Upper lobe of right lung (tissue), 1 donor: ENCODE measurements at regions not wholly inside any gene's neighbourhood (a gene's known extent, or its start where the extent isn't known, plus 50 kb on each side); places are given as distances from the start of the nearest gene placed in this dataset.

Experiments used
- ATAC-seq: fragments of 200-7000 bp; cut with Tn5 transposase; one replicate; pipeline ENCODE4 v1.9.1; 2020; ENCODE audit warnings: mild to moderate bottlenecking, moderate library complexity
- DNase-seq: peaks from one replicate; pipeline ENCODE4 v3.0.0-alpha.2; 2020
- H3K27ac ChIP-seq: fragments of 200-600 bp; one replicate; pipeline ENCODE4 v1.8.0; 2022
- H3K27me3 ChIP-seq: fragments of 200-600 bp; one replicate; pipeline ENCODE4 v1.8.0; 2022; ENCODE audit warnings: mild to moderate bottlenecking
- H3K36me3 ChIP-seq: fragments of 200-600 bp; one replicate; pipeline ENCODE4 v1.8.0; 2022
- H3K4me1 ChIP-seq: fragments of 200-600 bp; one replicate; pipeline ENCODE4 v1.8.0; 2022
- H3K4me3 ChIP-seq: fragments of 200-600 bp; one replicate; pipeline ENCODE4 v1.8.0; 2022; ENCODE audit warnings: mild to moderate bottlenecking
- H3K9me3 ChIP-seq: fragments of 200-600 bp; one replicate; pipeline ENCODE4 v1.8.0; 2022
- CTCF ChIP-seq: fragments of 200-600 bp; IDR thresholded peaks from one replicate; pipeline ENCODE4 v1.8.0; 2022; ENCODE audit warnings: antibody characterized with exemption
- intact Hi-C: fragments of 100-400 bp; cut with DNase I; formaldehyde crosslinking; loops from one replicate; pipeline ENCODE4 v1.11.0; 2022
- donor health status: DM: no; HTN: yes; CAD: no; lungs with severe emphysema.

DNA sequence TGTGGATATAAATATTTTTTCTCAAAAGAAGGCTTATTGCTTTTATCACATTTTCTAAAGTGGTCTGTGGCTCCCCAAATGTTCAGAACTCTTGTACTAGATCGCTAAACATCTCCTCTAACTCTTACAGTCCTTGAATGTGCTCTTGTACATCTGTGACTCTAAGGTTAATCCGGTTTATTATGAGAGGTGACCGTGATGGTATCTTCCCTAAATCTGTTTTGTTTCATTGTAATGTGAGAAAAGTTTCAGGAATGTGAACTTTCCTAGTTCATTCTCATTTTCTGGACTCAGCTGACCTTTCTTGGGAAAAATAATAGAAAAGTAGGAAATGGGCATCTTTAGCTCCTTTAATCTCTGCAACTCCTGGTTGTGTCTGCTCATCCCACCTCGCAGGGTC lies 94.5 kb upstream of the CD180 start:
- ATAC-seq (no peak), DNase-seq (no peak)
- Histone ChIP-seq H3K27me3 (no peaks in the 10 kb centered on the region), H3K36me3 (no peaks in the 10 kb centered on the region), H3K27ac (peak overlapping the region; percentile 52), H3K9me3 (no peaks in the 10 kb centered on the region), H3K4me1 (peaks cover 15% of the 10 kb centered on the region), H3K4me3 (no peak overlapping the region)
- intact Hi-C loops, result loop anchor here (2.0 kb wide), 1 partner anchor 24 kb away; no protein-coding TSS in a partner anchor
- no peak for TF ChIP-seq CTCF

DNA sequence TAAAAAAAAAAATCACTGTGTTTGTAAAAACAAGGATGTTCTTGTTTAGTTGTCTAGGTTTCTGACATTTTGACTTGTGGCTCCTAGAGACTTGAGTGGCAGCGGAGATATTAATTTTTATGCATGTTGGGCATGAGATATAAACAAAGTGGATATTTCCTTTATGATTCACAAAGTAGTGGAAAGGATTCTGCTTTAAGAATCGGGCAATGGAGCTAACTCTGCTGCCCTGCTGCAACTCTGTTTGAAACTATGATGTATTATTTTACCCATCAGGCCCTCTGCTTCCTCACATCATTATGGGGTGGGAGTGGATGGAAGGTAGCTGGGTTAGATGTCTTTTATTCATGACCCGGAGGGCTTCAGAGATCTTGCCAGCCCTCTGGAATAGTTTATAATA lies 94.1 kb upstream of the CD180 start:
- H3K4me1 ChIP-seq, result peaks cover 15% of the 10 kb centered on the region
- no peak overlapping the region for H3K4me3 ChIP-seq
- H3K9me3 ChIP-seq, result no peaks in the 10 kb centered on the region
- ATAC-seq (no peak), DNase-seq (no peak)
- no peaks in the 10 kb centered on the region for H3K27me3 ChIP-seq
- TF ChIP-seq CTCF, result no peak
- intact Hi-C loops, result loop anchor here (2.0 kb wide), 1 partner anchor 24 kb away; no protein-coding TSS in a partner anchor
- H3K27ac ChIP-seq, result peak overlapping the region; percentile 52
- H3K36me3 ChIP-seq, result no peaks in the 10 kb centered on the region

DNA sequence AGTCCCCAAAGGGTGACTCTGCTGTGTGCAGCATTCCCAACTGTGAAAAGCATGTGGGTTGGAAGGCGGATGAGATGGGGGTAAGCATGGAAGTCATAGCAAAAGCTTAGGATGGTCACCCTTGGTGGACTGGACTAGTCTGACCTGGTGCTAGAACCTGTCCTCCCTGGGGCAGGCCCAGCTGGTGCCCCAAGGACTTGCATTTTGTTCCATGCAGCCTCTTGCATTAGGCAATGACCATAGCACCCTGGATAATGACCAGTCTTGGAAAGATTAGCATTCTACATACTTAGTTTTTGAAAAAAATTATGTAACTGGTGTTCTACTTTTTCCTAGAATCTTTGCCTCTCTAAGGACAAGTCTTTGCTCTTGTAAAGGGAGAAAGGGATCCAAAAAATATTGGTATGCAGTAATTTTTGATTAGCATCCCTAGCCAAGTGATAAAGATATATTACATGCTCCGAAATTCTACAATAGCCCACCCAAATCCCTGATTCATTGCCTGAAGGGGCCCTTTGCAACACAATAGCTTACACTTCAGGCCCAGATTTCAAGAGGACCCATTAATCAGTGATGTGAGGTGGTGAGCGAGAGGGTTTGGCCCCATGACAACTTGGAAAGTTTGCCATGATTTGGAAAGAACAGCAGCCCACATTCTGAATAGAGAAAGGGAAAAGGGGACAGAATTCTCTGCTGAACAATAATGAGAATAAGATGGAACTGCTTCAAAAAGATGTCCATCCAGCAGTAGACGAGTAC lies 93.3 kb upstream of the CD180 start:
- Histone ChIP-seq H3K27me3 (no peaks in the 10 kb centered on the region), H3K36me3 (no peaks in the 10 kb centered on the region), H3K4me3 (no peak overlapping the region), H3K27ac (peak overlapping the region; percentile 52), H3K4me1 (peaks cover 15% of the 10 kb centered on the region), H3K9me3 (no peaks in the 10 kb centered on the region)
- DNase-seq (no peak), ATAC-seq (no peak)
- intact Hi-C loops, result loop anchor here (2.0 kb wide), 1 partner anchor 25 kb away; no protein-coding TSS in a partner anchor
- no peak for TF ChIP-seq CTCF

DNA sequence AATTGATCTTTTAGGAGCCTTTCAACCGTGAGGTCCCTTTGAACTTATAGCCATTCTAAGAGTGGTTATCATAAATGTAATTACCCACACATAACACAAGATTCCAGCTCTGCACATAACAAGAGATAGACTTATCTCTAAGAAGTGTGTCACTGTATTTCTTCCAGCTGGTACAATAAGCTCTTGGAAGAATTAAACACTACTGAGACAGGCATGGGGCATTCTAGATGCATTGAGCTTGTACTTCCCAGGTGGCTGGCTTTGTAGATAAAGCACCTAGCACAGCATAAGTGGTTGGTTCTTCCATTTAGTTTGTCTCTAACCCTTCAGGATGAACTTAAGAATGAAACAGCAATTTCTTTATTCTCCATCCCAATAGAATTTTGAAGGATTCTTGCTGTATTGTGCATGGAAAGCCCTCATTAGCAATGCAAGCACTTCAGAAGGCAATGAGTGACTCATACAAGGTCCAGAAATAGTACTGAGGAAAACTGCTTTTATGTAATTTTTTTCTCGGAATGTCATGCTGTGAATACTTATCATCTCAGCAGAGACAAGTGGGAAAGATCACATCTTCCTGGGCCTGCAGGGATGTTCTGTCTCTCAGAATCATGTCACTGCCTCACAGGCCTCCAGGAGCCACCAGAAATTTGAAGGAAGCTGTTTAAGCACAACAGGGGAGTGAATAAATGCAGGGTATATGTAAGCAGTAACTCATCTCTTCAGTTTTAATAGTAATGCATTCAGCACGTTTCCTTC lies 91.1 kb upstream of the CD180 start:
- ATAC-seq, result peak; percentile 48
- Histone ChIP-seq H3K4me1 (peaks cover 15% of the 10 kb centered on the region), H3K36me3 (no peaks in the 10 kb centered on the region), H3K9me3 (no peaks in the 10 kb centered on the region), H3K4me3 (no peak overlapping the region), H3K27ac (no peak overlapping the region), H3K27me3 (no peaks in the 10 kb centered on the region)
- intact Hi-C loops, result no loop called here
- TF ChIP-seq CTCF, result no peak
- no peak for DNase-seq

DNA sequence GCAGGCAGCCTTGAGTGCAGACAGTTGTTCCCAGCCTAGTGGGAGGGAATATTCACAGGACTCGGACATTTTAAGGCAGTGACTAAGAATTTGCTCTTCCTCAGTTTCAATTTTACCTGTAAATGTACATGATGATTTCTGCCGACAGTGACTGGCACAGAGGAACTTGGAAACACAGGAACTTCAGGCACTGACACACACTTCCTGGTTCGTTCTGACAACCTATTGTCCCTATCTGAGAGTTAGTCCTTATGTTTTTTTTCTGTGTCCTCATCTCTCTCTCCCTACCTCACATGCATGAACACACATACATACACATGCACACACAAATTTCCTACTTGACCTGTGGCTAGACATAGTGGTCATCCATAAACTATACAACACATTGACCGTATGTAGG lies 89.4 kb upstream of the CD180 start:
- H3K4me1 ChIP-seq, result peaks cover 15% of the 10 kb centered on the region
- no peaks in the 10 kb centered on the region for H3K27me3 ChIP-seq
- DNase-seq (no peak), ATAC-seq (no peak)
- intact Hi-C loops, result no loop called here
- no peaks in the 10 kb centered on the region for H3K36me3 ChIP-seq
- H3K4me3 ChIP-seq, result no peak overlapping the region
- no peaks in the 10 kb centered on the region for H3K9me3 ChIP-seq
- no peak for TF ChIP-seq CTCF
- H3K27ac ChIP-seq, result no peak overlapping the region
